PC-9 (cell line): ENCODE measurements at regions not wholly inside any gene's neighbourhood (a gene's known extent, or its start where the extent isn't known, plus 50 kb on each side); places are given as distances from the start of the nearest gene placed in this dataset.

ENCODE experiments used
- BruUV-seq: library from RNA; stranded (reverse); fragments of 400-500 nt; replicated peaks from 2 replicates; lab custom pipeline; 2021; lab: Mats Ljungman, UMichigan
- CTCF ChIA-PET: fragments of 300-600 bp; sonication (Branson Sonifier 250); formaldehyde crosslinking; loops from one replicate; lab custom pipeline; 2022; ENCODE audit warnings: antibody characterized with exemption; lab: Charles Lee
- POLR2A ChIA-PET: fragments of 300-600 bp; sonication (Branson Sonifier 250); formaldehyde crosslinking; loops from one replicate; lab custom pipeline; 2022; ENCODE audit warnings: antibody characterized with exemption; ENCODE audit not compliant: unreplicated experiment; lab: Charles Lee
- DNase-seq, 2 experiments: peaks; one replicate each; pipeline versions ENCODE4 v3.0.0 to v3.0.0-alpha.2; 2015 to 2022; ENCODE audit warnings: mixed read lengths in 1 of 2
- H2AFZ ChIP-seq: fragments of 200-600 bp; sonication (generic); 2 replicates; pipeline ENCODE4 v1.8.1; 2017; ENCODE audit warnings: antibody characterized with exemption
- H3F3A ChIP-seq: fragments of 200-600 bp; sonication (generic); 2 replicates; pipeline ENCODE4 v1.8.1; 2017; ENCODE audit warnings: antibody characterized with exemption, mild to moderate bottlenecking, low read depth; ENCODE audit not compliant: insufficient read depth
- H3K27ac ChIP-seq: fragments of 200-600 bp; sonication (generic); 2 replicates; pipeline ENCODE4 v1.6.1; 2016; ENCODE audit warnings: mixed run types
- H3K27me3 ChIP-seq: fragments of 200-600 bp; sonication (generic); 2 replicates; pipeline ENCODE4 v1.6.1; 2016; ENCODE audit warnings: low read depth, mixed run types; ENCODE audit not compliant: insufficient read depth
- H3K36me3 ChIP-seq: fragments of 200-600 bp; sonication (generic); 2 replicates; pipeline ENCODE4 v1.6.1; 2016; ENCODE audit warnings: low read depth, mixed run types
- H3K4me1 ChIP-seq: fragments of 200-600 bp; sonication (generic); replicated peaks from 2 replicates; pipeline ENCODE4 v1.6.1; 2016; ENCODE audit warnings: mixed run types; ENCODE audit not compliant: insufficient read depth
- H3K4me2 ChIP-seq: fragments of 200-600 bp; sonication (generic); 2 replicates; pipeline ENCODE4 v1.6.1; 2017; ENCODE audit warnings: mixed run types
- H3K4me3 ChIP-seq: fragments of 200-600 bp; sonication (generic); 2 replicates; pipeline ENCODE4 v1.6.1; 2016; ENCODE audit warnings: mixed run types
- H3K79me2 ChIP-seq: fragments of 200-600 bp; sonication (generic); 2 replicates; pipeline ENCODE4 v1.6.1; 2017; ENCODE audit warnings: low read depth, mixed run types
- H3K9me2 ChIP-seq: fragments of 200-600 bp; sonication (generic); 2 replicates; pipeline ENCODE4 v1.8.1; 2017; ENCODE audit warnings: mild to moderate bottlenecking; ENCODE audit not compliant: insufficient read depth
- H3K9me3 ChIP-seq: fragments of 200-600 bp; sonication (generic); 2 replicates; pipeline ENCODE4 v1.8.1; 2016; ENCODE audit warnings: low read depth; ENCODE audit not compliant: insufficient read depth
- H4K20me1 ChIP-seq: fragments of 200-600 bp; sonication (generic); 2 replicates; pipeline ENCODE4 v1.8.1; 2017; ENCODE audit not compliant: insufficient read depth
- CTCF ChIP-seq: fragments of 200-600 bp; sonication (generic); conservative IDR thresholded peaks from 2 replicates; pipeline ENCODE4 v1.6.1; 2017; ENCODE audit warnings: mixed run types, antibody characterized with exemption, mild to moderate bottlenecking, moderate library complexity
- EZH2 ChIP-seq: fragments of 200-600 bp; sonication (generic); IDR thresholded peaks from 2 replicates; pipeline ENCODE4 v1.8.0; 2017; ENCODE audit warnings: antibody characterized with exemption, low read depth
- intact Hi-C: fragments of 100-400 bp; cut with micrococcal nuclease; formaldehyde crosslinking; loops from one replicate; pipeline ENCODE4 v1.10.0; 2022; ENCODE audit not compliant: unreplicated experiment

GRCh38 chr1:79874289-79874688 lies 867.8 kb upstream of the ADGRL4 start:
- Histone ChIP-seq H3K4me1 (no peaks in the 10 kb centered on the region), H3F3A (no peaks in the 10 kb centered on the region), H3K4me2 (no peak overlapping the region), H4K20me1 (no peaks in the 10 kb centered on the region), H3K9me2 (no peaks in the 10 kb centered on the region), H3K27ac (no peak overlapping the region), H3K79me2 (no peaks in the 10 kb centered on the region), H2AFZ (no peak overlapping the region), H3K27me3 (no peaks in the 10 kb centered on the region), H3K36me3 (no peaks in the 10 kb centered on the region), H3K9me3 (no peaks in the 10 kb centered on the region), H3K4me3 (no peak overlapping the region)
- BruUV-seq: no TSS peak
- ChIA-PET POLR2A (no interaction called here), CTCF (no interaction called here)
- no peak; the same call in 1 of the 2 replicates for TF ChIP-seq CTCF
- no peak for TF ChIP-seq EZH2
- intact Hi-C loops: no loop called here
- no peak for DNase-seq

- POLR2A ChIA-PET: no interaction called here
- Histone ChIP-seq H3K9me3 (no peaks in the 10 kb centered on the region), H3K27me3 (no peaks in the 10 kb centered on the region), H4K20me1 (no peaks in the 10 kb centered on the region), H3K4me2 (no peak overlapping the region), H3K9me2 (peaks cover 3% of the 10 kb centered on the region; the same call in 1 of the 2 replicates), H3K4me1 (no peaks in the 10 kb centered on the region), H3K79me2 (no peaks in the 10 kb centered on the region), H2AFZ (peak overlapping the region; percentile 28; the same call in 1 of the 2 replicates), H3K27ac (no peak overlapping the region), H3F3A (no peaks in the 10 kb centered on the region; the same call in 1 of the 2 replicates), H3K4me3 (no peak overlapping the region), H3K36me3 (no peaks in the 10 kb centered on the region)
- no TSS peak for BruUV-seq
- intact Hi-C loops: no loop called here
- TF ChIP-seq EZH2 (no peak), CTCF (no peak)
- CTCF ChIA-PET: no interaction called here
- DNase-seq: no peak
Observed at GRCh38 chr1:79859212-79859948, 852.9 kb upstream of the ADGRL4 start.

GRCh38 chr1:79852004-79852403 lies 845.5 kb upstream of the ADGRL4 start:
- no peak overlapping the region for H3K27ac ChIP-seq
- no peak overlapping the region for H3K4me2 ChIP-seq
- BruUV-seq: no TSS peak
- ChIA-PET CTCF (no interaction called here), POLR2A (no interaction called here)
- no peaks in the 10 kb centered on the region for H3K79me2 ChIP-seq
- no peak overlapping the region for H2AFZ ChIP-seq
- no peaks in the 10 kb centered on the region for H3K27me3 ChIP-seq
- H3K36me3 ChIP-seq: no peaks in the 10 kb centered on the region
- no peak overlapping the region for H3K4me3 ChIP-seq
- TF ChIP-seq EZH2 (no peak), CTCF (peak; percentile 56)
- intact Hi-C loops: no loop called here
- no peaks in the 10 kb centered on the region for H3K4me1 ChIP-seq
- H3F3A ChIP-seq: no peaks in the 10 kb centered on the region
- no peaks in the 10 kb centered on the region for H4K20me1 ChIP-seq
- DNase-seq: no peak
- H3K9me3 ChIP-seq: no peaks in the 10 kb centered on the region
- H3K9me2 ChIP-seq: no peaks in the 10 kb centered on the region
